ENCODE measurements at regions not wholly inside any gene's neighbourhood (a gene's known extent, or its start where the extent isn't known, plus 50 kb on each side); places are given as distances from the start of the nearest gene placed in this dataset.

DNA sequence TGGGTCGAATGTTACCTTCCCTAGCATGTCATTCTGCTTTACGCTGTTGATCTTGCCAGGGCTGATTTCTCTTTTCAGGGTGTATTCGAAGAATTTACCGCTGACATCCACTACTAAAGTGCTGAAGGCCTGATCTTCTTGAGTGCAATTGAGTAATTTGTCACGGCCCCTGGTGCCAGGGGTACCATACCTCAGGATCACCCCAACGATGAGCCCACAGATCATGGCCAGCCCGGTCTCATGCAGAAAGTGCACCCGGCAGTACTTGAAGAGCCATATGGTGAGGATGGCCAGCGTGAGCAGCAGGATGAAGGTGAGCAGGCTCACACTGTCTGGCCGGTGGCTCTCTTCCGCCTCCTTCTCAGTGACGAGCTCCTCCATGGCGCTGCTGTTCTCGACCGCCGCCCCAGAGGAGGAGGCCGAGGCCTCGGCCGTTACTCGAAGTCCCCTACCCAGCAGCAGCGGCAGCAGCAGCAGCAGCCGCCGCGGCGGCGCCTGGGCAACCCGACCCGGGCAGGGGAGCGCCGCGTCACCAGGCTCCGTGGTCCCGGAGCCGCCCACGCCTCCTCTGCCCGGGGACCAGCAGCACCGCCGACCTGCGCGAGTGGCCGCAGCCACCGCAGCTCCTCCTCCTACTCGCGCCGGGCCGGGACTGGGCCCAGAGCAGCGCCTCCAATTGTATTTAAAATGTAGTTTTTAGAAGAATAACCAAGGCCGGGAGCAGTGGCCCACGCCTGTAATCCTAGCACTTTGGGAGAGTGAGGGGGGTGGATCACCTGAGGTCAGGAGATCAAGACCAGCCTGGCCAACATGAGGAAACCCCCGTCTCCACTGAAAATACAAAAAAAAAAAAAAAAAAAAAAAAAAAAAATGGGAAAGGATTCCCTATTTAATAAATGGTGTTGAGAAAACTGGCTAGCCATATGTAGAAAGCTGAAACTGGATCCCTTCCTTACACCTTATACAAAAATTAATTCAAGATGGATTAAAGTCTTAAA, 58.5 kb upstream of the TMPO start:
- peaks cover 0 to 3% of the 10 kb centered on the region in 2 experiments; a peak in 2 of 4 replicates for H3K27me3 ChIP-seq (replicated peaks in 1 of 2; ENCODE audit: control insufficient read depth in 2 of 2, insufficient read depth in 2 of 2, low read length in 1 of 2)
- DNase-seq (ENCODE audit: low read depth, low spot score) (no peak), ATAC-seq (peak; percentile 85), FAIRE-seq (no peak)
- no peaks in the 10 kb centered on the region for H3K9me3 ChIP-seq (replicated peaks; ENCODE audit: control insufficient read depth, insufficient read depth, low read length)
- no peak overlapping the region for H3K9ac ChIP-seq (ENCODE audit: control insufficient read depth, insufficient read depth, low read length)
- ChIA-PET POLR2A (no interaction called here), RAD21 (ENCODE audit: unreplicated experiment) (no interaction called here), CTCF (interaction anchor here (1.5 to 3.0 kb wide), 2 partner anchors 24 to 34 kb away, joined by 3 to 6 read pairs; no protein-coding TSS in a partner anchor), SMC1A (ENCODE audit: uncharacterized antibody, unreplicated experiment) (no interaction called here)
- no TSS peak for BruUV-seq (replicated peaks)
- in situ Hi-C loops (cut with MboI) (no loop called here), intact Hi-C loops (cut with micrococcal nuclease; ENCODE audit: unreplicated experiment) (no loop called here)
- no peaks in the 10 kb centered on the region for H3K36me3 ChIP-seq (ENCODE audit: control insufficient read depth in 2 of 2, insufficient read depth in 2 of 2, low read length in 1 of 2)
- H3K4me2 ChIP-seq (ENCODE audit: control insufficient read depth, insufficient read depth): peak overlapping the region; percentile 30; the same call in 1 of the 2 replicates
- H3K4me3 ChIP-seq: 0 out of 2 replicates have a peak overlapping the region, but pooled peaks have one; percentile 16
- no peaks in the 10 kb centered on the region for H4K20me1 ChIP-seq (ENCODE audit: control insufficient read depth, insufficient read depth)
- no peak overlapping the region for H3K27ac ChIP-seq (ENCODE audit: control insufficient read depth, insufficient read depth)
- peak overlapping the region; percentile 69 for H2AFZ ChIP-seq (ENCODE audit: control insufficient read depth, low read depth, low read length)
- no peaks in the 10 kb centered on the region for H3K79me2 ChIP-seq (ENCODE audit: control insufficient read depth, insufficient read depth, low read length)
- 37% methylated on average over 34 of the region's 50 CpGs for WGBS (ENCODE audit: insufficient coverage, insufficient replicate concordance, low lambda C conversion rate, missing lambda C conversion rate)
- H3K4me1 ChIP-seq (ENCODE audit: control insufficient read depth, insufficient read depth, low read length): no peaks in the 10 kb centered on the region
- TF ChIP-seq, protein P1, sequence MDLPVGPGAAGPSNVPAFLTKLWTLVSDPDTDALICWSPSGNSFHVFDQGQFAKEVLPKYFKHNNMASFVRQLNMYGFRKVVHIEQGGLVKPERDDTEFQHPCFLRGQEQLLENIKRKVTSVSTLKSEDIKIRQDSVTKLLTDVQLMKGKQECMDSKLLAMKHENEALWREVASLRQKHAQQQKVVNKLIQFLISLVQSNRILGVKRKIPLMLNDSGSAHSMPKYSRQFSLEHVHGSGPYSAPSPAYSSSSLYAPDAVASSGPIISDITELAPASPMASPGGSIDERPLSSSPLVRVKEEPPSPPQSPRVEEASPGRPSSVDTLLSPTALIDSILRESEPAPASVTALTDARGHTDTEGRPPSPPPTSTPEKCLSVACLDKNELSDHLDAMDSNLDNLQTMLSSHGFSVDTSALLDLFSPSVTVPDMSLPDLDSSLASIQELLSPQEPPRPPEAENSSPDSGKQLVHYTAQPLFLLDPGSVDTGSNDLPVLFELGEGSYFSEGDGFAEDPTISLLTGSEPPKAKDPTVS (IDR thresholded peaks at IDR 0.05; ENCODE audit: low read depth, low read length): no peak
- TF ChIP-seq EED (IDR thresholded peaks at IDR 0.05; ENCODE audit: low read depth): no peak
- TF ChIP-seq RELA (IDR thresholded peaks at IDR 0.05; ENCODE audit: borderline replicate concordance, partially characterized antibody): no peak
- TF ChIP-seq IKZF1 (conservative IDR thresholded peaks at IDR 0.05): 0 out of 2 replicates have a peak, but pooled peaks have one; percentile 25
- peak in 1 of 2 experiments; percentile 58; a peak in 2 of 3 replicates for TF ChIP-seq EGR1 (IDR thresholded peaks at IDR 0.05; ENCODE audit: borderline replicate concordance in 1 of 2, low read depth in 2 of 2, low read length in 2 of 2)
- TF ChIP-seq IKZF2 (IDR thresholded peaks at IDR 0.05): no peak
- TF ChIP-seq BHLHE40 (IDR thresholded peaks at IDR 0.05; ENCODE audit: borderline replicate concordance in 1 of 2, low read depth in 2 of 2, low read length in 1 of 2): 0 out of 4 replicates have a peak, but pooled peaks of 1 of the 2 experiments have one; percentile 19
- 0 out of 2 replicates have a peak, but pooled peaks have one; percentile 19 for TF ChIP-seq NR2F1 (conservative IDR thresholded peaks at IDR 0.05)
- TF ChIP-seq KLF5 (IDR thresholded peaks at IDR 0.05; ENCODE audit: partially characterized antibody): no peak
- TF ChIP-seq, protein P2, sequence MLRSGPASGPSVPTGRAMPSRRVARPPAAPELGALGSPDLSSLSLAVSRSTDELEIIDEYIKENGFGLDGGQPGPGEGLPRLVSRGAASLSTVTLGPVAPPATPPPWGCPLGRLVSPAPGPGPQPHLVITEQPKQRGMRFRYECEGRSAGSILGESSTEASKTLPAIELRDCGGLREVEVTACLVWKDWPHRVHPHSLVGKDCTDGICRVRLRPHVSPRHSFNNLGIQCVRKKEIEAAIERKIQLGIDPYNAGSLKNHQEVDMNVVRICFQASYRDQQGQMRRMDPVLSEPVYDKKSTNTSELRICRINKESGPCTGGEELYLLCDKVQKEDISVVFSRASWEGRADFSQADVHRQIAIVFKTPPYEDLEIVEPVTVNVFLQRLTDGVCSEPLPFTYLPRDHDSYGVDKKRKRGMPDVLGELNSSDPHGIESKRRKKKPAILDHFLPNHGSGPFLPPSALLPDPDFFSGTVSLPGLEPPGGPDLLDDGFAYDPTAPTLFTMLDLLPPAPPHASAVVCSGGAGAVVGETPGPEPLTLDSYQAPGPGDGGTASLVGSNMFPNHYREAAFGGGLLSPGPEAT (IDR thresholded peaks at IDR 0.05; ENCODE audit: low read depth): no peak
- TF ChIP-seq, protein P3, sequence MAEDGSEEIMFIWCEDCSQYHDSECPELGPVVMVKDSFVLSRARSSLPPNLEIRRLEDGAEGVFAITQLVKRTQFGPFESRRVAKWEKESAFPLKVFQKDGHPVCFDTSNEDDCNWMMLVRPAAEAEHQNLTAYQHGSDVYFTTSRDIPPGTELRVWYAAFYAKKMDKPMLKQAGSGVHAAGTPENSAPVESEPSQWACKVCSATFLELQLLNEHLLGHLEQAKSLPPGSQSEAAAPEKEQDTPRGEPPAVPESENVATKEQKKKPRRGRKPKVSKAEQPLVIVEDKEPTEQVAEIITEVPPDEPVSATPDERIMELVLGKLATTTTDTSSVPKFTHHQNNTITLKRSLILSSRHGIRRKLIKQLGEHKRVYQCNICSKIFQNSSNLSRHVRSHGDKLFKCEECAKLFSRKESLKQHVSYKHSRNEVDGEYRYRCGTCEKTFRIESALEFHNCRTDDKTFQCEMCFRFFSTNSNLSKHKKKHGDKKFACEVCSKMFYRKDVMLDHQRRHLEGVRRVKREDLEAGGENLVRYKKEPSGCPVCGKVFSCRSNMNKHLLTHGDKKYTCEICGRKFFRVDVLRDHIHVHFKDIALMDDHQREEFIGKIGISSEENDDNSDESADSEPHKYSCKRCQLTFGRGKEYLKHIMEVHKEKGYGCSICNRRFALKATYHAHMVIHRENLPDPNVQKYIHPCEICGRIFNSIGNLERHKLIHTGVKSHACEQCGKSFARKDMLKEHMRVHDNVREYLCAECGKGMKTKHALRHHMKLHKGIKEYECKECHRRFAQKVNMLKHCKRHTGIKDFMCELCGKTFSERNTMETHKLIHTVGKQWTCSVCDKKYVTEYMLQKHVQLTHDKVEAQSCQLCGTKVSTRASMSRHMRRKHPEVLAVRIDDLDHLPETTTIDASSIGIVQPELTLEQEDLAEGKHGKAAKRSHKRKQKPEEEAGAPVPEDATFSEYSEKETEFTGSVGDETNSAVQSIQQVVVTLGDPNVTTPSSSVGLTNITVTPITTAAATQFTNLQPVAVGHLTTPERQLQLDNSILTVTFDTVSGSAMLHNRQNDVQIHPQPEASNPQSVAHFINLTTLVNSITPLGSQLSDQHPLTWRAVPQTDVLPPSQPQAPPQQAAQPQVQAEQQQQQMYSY (CRISPR knock-in tag; IDR thresholded peaks at IDR 0.05): no peak
